Lung (tissue), 11 donors: ENCODE measurements at regions not wholly inside any gene's neighbourhood (a gene's known extent, or its start where the extent isn't known, plus 50 kb on each side); places are given as distances from the start of the nearest gene placed in this dataset.
"Not testable (repeated sequence)": the region's sequence is repeated elsewhere in the genome, so short reads cannot be mapped to it uniquely, and the experiment has no call there.

Experiments used
- ATAC-seq: fragments of 200-7000 bp; cut with Tn5 transposase; one replicate; pipeline ENCODE4 v1.9.1; 2020; ENCODE audit warnings: moderate number of reproducible peaks; ENCODE audit not compliant: insufficient read depth, low FRiP score
- DNase-seq, 3 donors: peaks; one replicate each; pipeline ENCODE4 v3.0.0-alpha.2; 2013 to 2017
- H3K27ac ChIP-seq, 2 donors: one replicate each; pipeline ENCODE4 v1.5.1; 2013; ENCODE audit warnings: mild to moderate bottlenecking in 2 of 2, moderate library complexity in 2 of 2, control low read depth in 1 of 2, inconsistent platforms in 1 of 2, low read depth in 1 of 2, low read length in 1 of 2
- H3K27me3 ChIP-seq, 3 donors: one replicate each; pipeline ENCODE4 v1.5.1; 2013; ENCODE audit warnings: low read length in 2 of 3; ENCODE audit not compliant: control insufficient read depth in 3 of 3, insufficient read depth in 3 of 3
- H3K36me3 ChIP-seq, 4 donors: one replicate each; pipeline ENCODE4 v1.5.1; 2013; ENCODE audit warnings: low read length in 4 of 4, mild to moderate bottlenecking in 1 of 4, moderate library complexity in 1 of 4; ENCODE audit not compliant: control insufficient read depth in 4 of 4, insufficient read depth in 4 of 4
- H3K4me1 ChIP-seq, 5 donors: one replicate each; pipeline ENCODE4 v1.5.1; 2013; ENCODE audit warnings: low read length in 5 of 5, mild to moderate bottlenecking in 2 of 5, moderate library complexity in 1 of 5; ENCODE audit not compliant: control insufficient read depth in 5 of 5, insufficient read depth in 5 of 5
- H3K4me3 ChIP-seq: one replicate; pipeline ENCODE4 v1.5.1; 2013; ENCODE audit warnings: mild to moderate bottlenecking, control low read depth, moderate library complexity
- H3K9ac ChIP-seq, 2 donors: one replicate each; pipeline ENCODE4 v1.5.1; 2013; ENCODE audit warnings: low read length in 2 of 2, control low read depth in 1 of 2; ENCODE audit not compliant: insufficient read depth in 1 of 2
- H3K9me3 ChIP-seq, 4 donors: one replicate each; pipeline ENCODE4 v1.5.1; 2013; ENCODE audit warnings: low read length in 3 of 4, mild to moderate bottlenecking in 1 of 4, moderate library complexity in 1 of 4; ENCODE audit not compliant: control insufficient read depth in 4 of 4, insufficient read depth in 3 of 4
- CTCF ChIP-seq: IDR thresholded peaks from 2 replicates; pipeline ENCODE4 v1.5.1; 2012; ENCODE audit warnings: mild to moderate bottlenecking; ENCODE audit errors: control extremely low read depth, extremely low read depth
- WGBS, 2 donors: extraction: QIAGEN DNeasy Blood & Tissue Kit; methylation state at CpG; one replicate each; pipeline ENCODE4 v1.1.7; 2013; 5-methylcytosine and 5-hydroxymethylcytosine counted together
- donor health status: control.
- donor health status: control.
- donor health status: Bipolar disorder and iron deficiency.
- donor health status: healthy.
- donor health status: DM: yes; HTN: yes; CAD: no.

GRCh38 chr5:53302529-53302928, 177.9 kb upstream of the FST start:
- H3K4me1 ChIP-seq, result no peaks in the 10 kb centered on the region
- H3K27ac ChIP-seq, result no peak overlapping the region
- H3K36me3 ChIP-seq, result no peaks in the 10 kb centered on the region
- no peak for ATAC-seq
- H3K9me3 ChIP-seq, result peaks cover 0 to 6% (median 0%) of the 10 kb centered on the region in 4 donors
- DNase-seq, result peak in 1 of 3 donors; percentile 4
- WGBS, 2 donors, result 40 to 67% methylated on average over 1 of the region's 1 CpG
- no peaks in the 10 kb centered on the region for H3K27me3 ChIP-seq
- TF ChIP-seq CTCF, result no peak
- H3K9ac ChIP-seq, result no peak overlapping the region
- no peak overlapping the region for H3K4me3 ChIP-seq

GRCh38 chr5:53303105-53303504, 177.3 kb upstream of the FST start:
- Histone ChIP-seq H3K27me3 (no peaks in the 10 kb centered on the region), H3K27ac (no peak overlapping the region), H3K36me3 (no peaks in the 10 kb centered on the region), H3K4me1 (no peaks in the 10 kb centered on the region), H3K9me3 (peaks cover 0 to 6% (median 0%) of the 10 kb centered on the region in 4 donors), H3K4me3 (no peak overlapping the region), H3K9ac (no peak overlapping the region)
- TF ChIP-seq CTCF, result no peak
- DNase-seq (no peak), ATAC-seq (peak; percentile 69)
- 9 to 16% methylated on average over 1 of the region's 1 CpG for WGBS, 2 donors

- H3K27me3 ChIP-seq, H3K36me3 ChIP-seq, H3K4me3 ChIP-seq, H3K4me1 ChIP-seq, H3K27ac ChIP-seq, H3K9me3 ChIP-seq, DNase-seq, ATAC-seq, H3K9ac ChIP-seq: not testable (repeated sequence)
- WGBS, 2 donors, result 88 to 93% methylated on average over 1 of the region's 1 CpG
Measured at GRCh38 chr5:53305316-53305715, 175.1 kb upstream of the FST start.

- 91 to 92% methylated on average over 2 of the region's 2 CpGs for WGBS, 2 donors
- H3K27ac ChIP-seq, result no peak overlapping the region
- H3K9me3 ChIP-seq, result peaks cover 0 to 6% (median under 1%) of the 10 kb centered on the region in 4 donors
- ATAC-seq (no peak), DNase-seq (no peak)
- H3K36me3 ChIP-seq, result no peaks in the 10 kb centered on the region
- H3K4me3 ChIP-seq, result no peak overlapping the region
- no peak for TF ChIP-seq CTCF
- no peaks in the 10 kb centered on the region for H3K27me3 ChIP-seq
- H3K9ac ChIP-seq, result no peak overlapping the region
- H3K4me1 ChIP-seq, result no peaks in the 10 kb centered on the region
Measured at GRCh38 chr5:53309653-53310052, 170.8 kb upstream of the FST start.
